ENCODE measurements at regions not wholly inside any gene's neighbourhood (a gene's known extent, or its start where the extent isn't known, plus 50 kb on each side); places are given as distances from the start of the nearest gene placed in this dataset.

GRCh38 chr2:7450833-7451190 is 533.6 kb downstream of the RNF144A start:
- Mint-ChIP-seq H3K9me3 (no peaks in the 10 kb centered on the region), H3K27ac (peak overlapping the region; percentile 88), H3K4me1 (ENCODE audit: low read depth) (peaks cover 62% of the 10 kb centered on the region), H3K4me3 (no peak overlapping the region), H3K36me3 (ENCODE audit: low read depth) (peaks cover 2% of the 10 kb centered on the region), H3K27me3 (ENCODE audit: low read depth) (no peaks in the 10 kb centered on the region)
- DNase-seq = peak; percentile 61
- CTCF ChIA-PET = interaction anchor here (0.7 to 1.8 kb wide), 3 partner anchors 9 to 23 kb away, joined by 3 to 10 read pairs (median 3); no protein-coding TSS in a partner anchor
- intact Hi-C loops (cut with micrococcal nuclease) = loop anchor here (1.0 to 5.0 kb wide), 5 partner anchors 14 to 539 kb away; no protein-coding TSS in a partner anchor

- Mint-ChIP-seq H3K9me3 (no peaks in the 10 kb centered on the region), H3K4me3 (no peak overlapping the region), H3K27ac (peak overlapping the region; percentile 88), H3K36me3 (ENCODE audit: low read depth) (peaks cover 2% of the 10 kb centered on the region), H3K4me1 (ENCODE audit: low read depth) (peaks cover 62% of the 10 kb centered on the region), H3K27me3 (ENCODE audit: low read depth) (no peaks in the 10 kb centered on the region)
- DNase-seq = peak; percentile 31
- intact Hi-C loops (cut with micrococcal nuclease) = loop anchor here (5.0 kb wide), 2 partner anchors 65 to 540 kb away; no protein-coding TSS in a partner anchor
- CTCF ChIA-PET = interaction anchor here (1.0 kb wide), 1 partner anchor 16 kb away, joined by 4 read pairs; no protein-coding TSS in a partner anchor
These were observed 535.1 kb downstream of the RNF144A start for GRCh38 chr2:7452110-7452876.

- H3K27ac Mint-ChIP-seq = no peak overlapping the region
- H3K9me3 Mint-ChIP-seq = no peaks in the 10 kb centered on the region
- H3K4me1 Mint-ChIP-seq (ENCODE audit: low read depth) = peaks cover 52% of the 10 kb centered on the region
- intact Hi-C loops (cut with micrococcal nuclease) = loop anchor here (5.0 kb wide), 2 partner anchors 63 to 542 kb away; no protein-coding TSS in a partner anchor
- H3K36me3 Mint-ChIP-seq (ENCODE audit: low read depth) = peaks cover 2% of the 10 kb centered on the region
- CTCF ChIA-PET = no interaction called here
- DNase-seq = no peak
- H3K27me3 Mint-ChIP-seq (ENCODE audit: low read depth) = no peaks in the 10 kb centered on the region
- no peak overlapping the region for H3K4me3 Mint-ChIP-seq
These were observed 537.4 kb downstream of the RNF144A start for GRCh38 chr2:7454592-7454991.

- peaks cover 36% of the 10 kb centered on the region for H3K4me1 Mint-ChIP-seq (ENCODE audit: low read depth)
These were observed 539.5 kb downstream of the RNF144A start for GRCh38 chr2:7456762-7457161.

GRCh38 chr2:7458066-7458465 is 540.9 kb downstream of the RNF144A start:
- H3K27me3 Mint-ChIP-seq (ENCODE audit: low read depth) = no peaks in the 10 kb centered on the region
- no peak overlapping the region for H3K27ac Mint-ChIP-seq
- H3K9me3 Mint-ChIP-seq = no peaks in the 10 kb centered on the region
- peaks cover 23% of the 10 kb centered on the region for H3K4me1 Mint-ChIP-seq (ENCODE audit: low read depth)
- no peaks in the 10 kb centered on the region for H3K36me3 Mint-ChIP-seq (ENCODE audit: low read depth)
- CTCF ChIA-PET = interaction anchor here (0.7 kb wide), 1 partner anchor 15 kb away, joined by 3 read pairs; no protein-coding TSS in a partner anchor
- no peak for DNase-seq
- intact Hi-C loops (cut with micrococcal nuclease) = no loop called here
- H3K4me3 Mint-ChIP-seq = no peak overlapping the region

More at GRCh38 chr2:7456762-7457161, 539.5 kb downstream of the RNF144A start:
- Mint-ChIP-seq H3K4me3 (no peak overlapping the region), H3K27me3 (ENCODE audit: low read depth) (no peaks in the 10 kb centered on the region), H3K27ac (no peak overlapping the region), H3K36me3 (ENCODE audit: low read depth) (peaks cover 2% of the 10 kb centered on the region), H3K9me3 (no peaks in the 10 kb centered on the region)
- CTCF ChIA-PET = no interaction called here
- intact Hi-C loops (cut with micrococcal nuclease) = no loop called here
- no peak for DNase-seq

GRCh38 chr2:7467782-7468447 is 550.7 kb downstream of the RNF144A start:
- Mint-ChIP-seq H3K4me1 (ENCODE audit: low read depth) (peaks cover 45% of the 10 kb centered on the region), H3K9me3 (no peaks in the 10 kb centered on the region), H3K4me3 (no peak overlapping the region), H3K36me3 (ENCODE audit: low read depth) (peaks cover 1% of the 10 kb centered on the region), H3K27ac (peak overlapping the region; percentile 83), H3K27me3 (ENCODE audit: low read depth) (no peaks in the 10 kb centered on the region)
- peak; percentile 68 for DNase-seq
- intact Hi-C loops (cut with micrococcal nuclease) = loop anchor here (1.0 kb wide), 3 partner anchors 18 to 49 kb away; no protein-coding TSS in a partner anchor
- CTCF ChIA-PET = interaction anchor here (1.3 kb wide), 1 partner anchor 15 kb away, joined by 4 read pairs; no protein-coding TSS in a partner anchor

- H3K27ac Mint-ChIP-seq = peak overlapping the region; percentile 63
- H3K9me3 Mint-ChIP-seq = no peaks in the 10 kb centered on the region
- peaks cover 50% of the 10 kb centered on the region for H3K4me1 Mint-ChIP-seq (ENCODE audit: low read depth)
- peaks cover 1% of the 10 kb centered on the region for H3K36me3 Mint-ChIP-seq (ENCODE audit: low read depth)
- H3K27me3 Mint-ChIP-seq (ENCODE audit: low read depth) = no peaks in the 10 kb centered on the region
- intact Hi-C loops (cut with micrococcal nuclease) = loop anchor here (1.0 kb wide), 3 partner anchors 18 to 49 kb away; no protein-coding TSS in a partner anchor
- CTCF ChIA-PET = interaction anchor here (1.3 kb wide), 1 partner anchor 16 kb away, joined by 4 read pairs; no protein-coding TSS in a partner anchor
- no peak for DNase-seq
- H3K4me3 Mint-ChIP-seq = no peak overlapping the region
These were observed 551.2 kb downstream of the RNF144A start for GRCh38 chr2:7468448-7468828.

- H3K4me3 Mint-ChIP-seq = no peak overlapping the region
- DNase-seq = no peak
- CTCF ChIA-PET = interaction anchor here (1.3 kb wide), 1 partner anchor 16 kb away, joined by 4 read pairs; no protein-coding TSS in a partner anchor
- no peaks in the 10 kb centered on the region for H3K27me3 Mint-ChIP-seq (ENCODE audit: low read depth)
- intact Hi-C loops (cut with micrococcal nuclease) = loop anchor here (1.0 kb wide), 3 partner anchors 19 to 48 kb away; no protein-coding TSS in a partner anchor
- peaks cover 1% of the 10 kb centered on the region for H3K36me3 Mint-ChIP-seq (ENCODE audit: low read depth)
- peak overlapping the region; percentile 63 for H3K27ac Mint-ChIP-seq
- no peaks in the 10 kb centered on the region for H3K9me3 Mint-ChIP-seq
- H3K4me1 Mint-ChIP-seq (ENCODE audit: low read depth) = peaks cover 52% of the 10 kb centered on the region
These were observed 551.7 kb downstream of the RNF144A start for GRCh38 chr2:7468955-7469354.

GRCh38 chr2:7471185-7471584 is 554.0 kb downstream of the RNF144A start:
- intact Hi-C loops (cut with micrococcal nuclease) = no loop called here
- H3K9me3 Mint-ChIP-seq = no peaks in the 10 kb centered on the region
- no peak overlapping the region for H3K4me3 Mint-ChIP-seq
- peaks cover 53% of the 10 kb centered on the region for H3K4me1 Mint-ChIP-seq (ENCODE audit: low read depth)
- H3K27ac Mint-ChIP-seq = peak overlapping the region; percentile 47
- no peaks in the 10 kb centered on the region for H3K27me3 Mint-ChIP-seq (ENCODE audit: low read depth)
- CTCF ChIA-PET = no interaction called here
- no peak for DNase-seq
- no peaks in the 10 kb centered on the region for H3K36me3 Mint-ChIP-seq (ENCODE audit: low read depth)

GRCh38 chr2:7472465-7472864 is 555.3 kb downstream of the RNF144A start:
- Mint-ChIP-seq H3K4me1 (ENCODE audit: low read depth) (peaks cover 54% of the 10 kb centered on the region), H3K4me3 (no peak overlapping the region), H3K36me3 (ENCODE audit: low read depth) (no peaks in the 10 kb centered on the region), H3K9me3 (no peaks in the 10 kb centered on the region), H3K27ac (peak overlapping the region; percentile 42), H3K27me3 (ENCODE audit: low read depth) (no peaks in the 10 kb centered on the region)
- no peak for DNase-seq
- CTCF ChIA-PET = no interaction called here
- intact Hi-C loops (cut with micrococcal nuclease) = no loop called here

- no peak for DNase-seq
- Mint-ChIP-seq H3K9me3 (no peaks in the 10 kb centered on the region), H3K4me3 (no peak overlapping the region), H3K4me1 (ENCODE audit: low read depth) (peaks cover 46% of the 10 kb centered on the region), H3K27me3 (ENCODE audit: low read depth) (no peaks in the 10 kb centered on the region), H3K36me3 (ENCODE audit: low read depth) (no peaks in the 10 kb centered on the region), H3K27ac (peak overlapping the region; percentile 72)
- intact Hi-C loops (cut with micrococcal nuclease) = loop anchor here (1.0 kb wide), 2 partner anchors 36 to 44 kb away; no protein-coding TSS in a partner anchor
- CTCF ChIA-PET = interaction anchor here (0.6 kb wide), 1 partner anchor 15 kb away, joined by 3 read pairs; no protein-coding TSS in a partner anchor
These were observed 556.0 kb downstream of the RNF144A start for GRCh38 chr2:7473135-7473771.

GRCh38 chr2:7476371-7476770 is 559.2 kb downstream of the RNF144A start:
- Mint-ChIP-seq H3K4me3 (no peak overlapping the region), H3K27me3 (ENCODE audit: low read depth) (no peaks in the 10 kb centered on the region), H3K9me3 (no peaks in the 10 kb centered on the region), H3K36me3 (ENCODE audit: low read depth) (no peaks in the 10 kb centered on the region), H3K4me1 (ENCODE audit: low read depth) (peaks cover 30% of the 10 kb centered on the region), H3K27ac (no peak overlapping the region)
- intact Hi-C loops (cut with micrococcal nuclease) = no loop called here
- DNase-seq = no peak
- CTCF ChIA-PET = no interaction called here

Measured in activated naive CD4-positive, alpha-beta T cell treated with anti-CD3 and anti-CD28 coated beads for 36 hours (primary cell).